Amygdala (tissue), 56 donors: ENCODE measurements at regions not wholly inside any gene's neighbourhood (a gene's known extent, or its start where the extent isn't known, plus 50 kb on each side); places are given as distances from the start of the nearest gene placed in this dataset.

ENCODE experiments used
- DNase-seq, 56 donors: peaks; one replicate each; lab custom pipeline; 2025; lab: John Stamatoyannopoulos, UW

DNA sequence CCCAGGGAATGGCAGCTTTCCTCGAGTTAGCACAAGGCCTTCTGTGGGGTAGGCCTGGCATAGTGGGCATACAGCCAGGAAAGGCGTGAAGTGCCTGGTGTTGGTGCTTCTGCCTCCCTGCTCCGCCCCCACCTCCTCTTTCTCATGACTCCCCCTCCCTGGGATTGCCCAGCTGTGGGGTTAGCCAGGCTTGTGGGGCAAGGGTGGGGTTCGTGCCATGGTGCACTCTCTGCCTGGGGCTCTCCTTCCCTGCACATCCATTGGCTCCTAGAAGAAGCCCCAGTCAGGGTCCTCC, 236.8 kb upstream of the NCAM1 start:
- peak in 3 of 56 donors; percentile 2 to 42 (median 10) for DNase-seq

DNA sequence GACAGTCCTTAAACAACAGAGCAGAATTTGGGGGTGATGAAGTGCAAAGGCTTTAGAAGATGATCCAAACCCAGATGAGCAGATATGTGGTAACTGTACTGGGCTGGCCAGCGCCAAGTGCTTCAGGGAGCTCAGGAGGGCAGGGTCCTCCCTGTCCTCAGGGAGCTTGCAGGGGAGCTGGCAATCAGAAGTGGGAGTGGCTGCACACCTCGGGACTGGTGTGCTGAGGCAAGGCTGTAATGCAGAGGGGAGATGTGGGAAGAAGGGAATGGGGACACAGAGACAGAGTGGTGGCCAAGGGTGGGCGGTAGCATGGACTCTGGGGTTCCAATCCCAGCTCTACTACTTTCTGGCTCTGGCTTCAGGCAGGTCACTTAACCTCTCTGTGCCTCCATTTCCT, 235.6 kb upstream of the NCAM1 start:
- no peak for DNase-seq

DNA sequence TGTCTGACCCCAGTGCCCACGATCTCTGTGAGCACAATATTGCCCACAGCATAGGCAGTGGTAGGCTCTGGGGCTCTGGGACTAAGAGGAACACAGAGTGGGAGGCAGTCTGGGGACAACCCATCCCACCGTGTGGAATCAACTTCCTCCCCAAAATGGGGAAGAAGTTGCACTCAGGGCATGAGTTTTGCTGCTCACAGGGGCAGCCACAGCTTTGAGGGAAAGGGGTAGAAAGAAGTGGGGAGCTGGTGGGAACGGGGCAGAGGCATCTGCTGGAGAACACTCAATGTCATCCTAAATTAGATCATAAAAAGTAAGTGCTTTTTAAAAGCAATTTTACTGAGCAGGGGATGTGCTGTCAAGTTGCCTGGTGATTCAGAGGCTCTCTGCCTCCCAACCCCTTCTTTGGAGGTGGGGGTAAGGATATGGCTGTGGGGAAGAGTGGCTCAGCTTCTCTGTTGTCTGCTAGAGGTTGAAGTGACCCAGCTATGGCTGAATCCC, 233.8 kb upstream of the NCAM1 start:
- no peak for DNase-seq

DNA sequence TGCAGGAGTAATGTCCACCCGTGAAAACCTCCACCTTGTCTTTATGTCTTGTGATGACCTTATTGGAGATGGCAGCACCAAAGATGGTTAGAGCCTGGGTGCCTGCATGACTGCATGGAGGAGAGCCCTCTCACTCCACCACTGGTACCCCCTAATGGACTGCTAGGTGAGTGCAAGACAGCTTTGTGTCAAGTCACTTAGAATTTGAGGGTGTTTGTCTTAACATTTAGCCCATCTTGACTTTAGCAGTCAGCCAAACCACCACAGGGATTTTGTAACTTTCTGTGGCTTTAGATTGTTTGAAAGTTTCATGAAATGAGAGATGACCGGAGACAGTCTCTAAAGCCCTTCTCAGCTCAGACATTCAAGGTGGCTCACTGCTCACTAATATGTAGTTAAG, 232.9 kb upstream of the NCAM1 start:
- no peak for DNase-seq

DNA sequence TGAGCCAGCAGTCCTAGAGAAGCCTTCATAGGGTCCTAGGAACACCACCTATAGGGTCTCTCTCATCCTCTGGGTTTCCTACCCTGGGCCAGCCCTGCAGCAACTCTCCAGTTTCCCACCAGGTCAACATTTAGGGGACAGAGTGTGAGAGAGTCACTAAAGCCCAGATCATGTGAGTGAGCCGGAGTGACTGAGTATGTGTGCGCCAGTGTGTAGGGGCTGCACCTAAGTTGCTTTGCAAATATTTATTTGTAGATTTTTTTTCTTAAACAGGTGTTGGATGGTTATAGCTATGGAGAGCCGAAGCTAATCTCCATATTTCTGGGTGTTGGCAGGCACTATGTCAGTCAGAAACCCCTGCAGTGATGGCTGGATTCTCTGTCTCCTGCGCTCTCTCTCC, 232.5 kb upstream of the NCAM1 start:
- no peak for DNase-seq

GRCh38 chr11:112730591-112730990, 230.6 kb upstream of the NCAM1 start:
- no peak for DNase-seq

- DNase-seq: no peak
Observed at GRCh38 chr11:112731538-112731937, 229.7 kb upstream of the NCAM1 start.

- no peak for DNase-seq
Observed at GRCh38 chr11:112732031-112732430, 229.2 kb upstream of the NCAM1 start.

- peak in 1 of 56 donors; percentile 8 for DNase-seq
Observed at GRCh38 chr11:112734207-112734606, 227.0 kb upstream of the NCAM1 start.

GRCh38 chr11:112735470-112735869, 225.8 kb upstream of the NCAM1 start:
- DNase-seq: no peak

DNA sequence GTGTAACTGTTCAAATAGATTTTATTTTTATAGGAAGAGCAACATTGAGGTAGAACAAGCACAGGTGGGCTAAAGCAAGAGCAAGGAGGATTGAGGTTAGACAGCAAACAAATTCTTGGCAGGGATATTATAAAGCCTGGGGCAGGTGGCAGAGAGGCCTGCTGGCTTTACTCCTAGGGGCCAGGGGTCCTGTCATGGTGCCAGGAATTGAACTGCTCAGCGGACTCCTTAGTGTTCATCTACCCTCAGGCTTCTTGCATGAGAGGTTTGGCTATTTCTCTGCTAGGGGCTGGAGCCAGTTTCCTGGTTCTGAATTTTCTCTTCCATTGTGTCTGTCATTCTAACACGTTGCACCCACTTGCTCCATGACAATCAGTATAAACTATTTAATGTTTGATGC, 217.2 kb upstream of the NCAM1 start:
- DNase-seq: no peak

GRCh38 chr11:112745973-112746372, 215.2 kb upstream of the NCAM1 start:
- DNase-seq: no peak

- no peak for DNase-seq
Observed at GRCh38 chr11:112748252-112748651, 213.0 kb upstream of the NCAM1 start.

GRCh38 chr11:112748713-112749543, 212.3 kb upstream of the NCAM1 start:
- DNase-seq: peak in 20 of 56 donors; percentile 8 to 52 (median 30)

DNA sequence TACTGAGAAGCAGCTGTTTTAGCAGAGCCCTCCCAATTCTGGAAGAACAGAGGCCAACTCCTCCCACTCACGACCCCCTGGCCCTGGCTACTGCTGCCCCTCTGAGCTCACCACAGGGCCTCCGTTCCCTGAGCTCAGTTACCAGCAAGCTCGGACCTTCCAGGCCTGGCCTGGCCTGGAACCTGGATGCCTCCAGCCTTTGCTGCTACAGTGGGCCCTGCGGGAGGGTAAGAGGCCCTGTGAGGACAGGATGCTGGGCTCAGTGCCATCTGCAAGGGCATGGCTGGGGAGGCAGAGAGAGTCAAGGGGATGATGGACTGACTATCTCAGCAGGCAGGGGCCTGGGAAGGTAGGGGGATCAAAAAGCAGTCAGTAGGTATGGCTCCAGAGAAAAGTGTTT, 209.9 kb upstream of the NCAM1 start:
- DNase-seq: peak in 5 of 56 donors; percentile 10 to 22 (median 16)

- DNase-seq: peak in 1 of 56 donors; percentile 13
Observed at GRCh38 chr11:112751772-112752171, 209.4 kb upstream of the NCAM1 start.

GRCh38 chr11:112752563-112752962, 208.7 kb upstream of the NCAM1 start:
- no peak for DNase-seq

- DNase-seq: no peak
Observed at GRCh38 chr11:112753706-112754105, 207.5 kb upstream of the NCAM1 start.

GRCh38 chr11:112759418-112759817, 201.8 kb upstream of the NCAM1 start:
- no peak for DNase-seq

GRCh38 chr11:112760396-112761059, 200.7 kb upstream of the NCAM1 start:
- DNase-seq: peak in 14 of 56 donors; percentile 15 to 69 (median 42)

- DNase-seq: no peak
Observed at GRCh38 chr11:112761911-112762706, 199.1 kb upstream of the NCAM1 start.
